ENCODE measurements at regions not wholly inside any gene's neighbourhood (a gene's known extent, or its start where the extent isn't known, plus 50 kb on each side); places are given as distances from the start of the nearest gene placed in this dataset.

- Histone ChIP-seq H3K4me2 (replicated peaks; ENCODE audit: low read depth, low read length, poor library complexity, severe bottlenecking) (peak overlapping the region; percentile 51), H3K79me2 (ENCODE audit: control insufficient read depth, insufficient read depth, low read length) (no peaks in the 10 kb centered on the region), H3K36me3 (replicated peaks in 1 of 2; ENCODE audit: control extremely low read depth in 1 of 2, control insufficient read depth in 1 of 2, extremely low read depth in 1 of 2, insufficient read depth in 2 of 2, low read length in 1 of 2) (no peaks in the 10 kb centered on the region), H3K9me3 (ENCODE audit: control extremely low read depth in 1 of 3, control insufficient read depth in 2 of 3, insufficient read depth in 1 of 3, low read length in 2 of 3) (no peaks in the 10 kb centered on the region), H3K27me3 (replicated peaks in 1 of 4; ENCODE audit: control extremely low read depth in 1 of 4, control insufficient read depth in 3 of 4, insufficient read depth in 4 of 4, low read length in 3 of 4) (no peaks in the 10 kb centered on the region), H3K9ac (ENCODE audit: low read length) (no peak overlapping the region), H4K20me1 (ENCODE audit: control insufficient read depth, insufficient read depth, low read length, poor library complexity, severe bottlenecking) (no peaks in the 10 kb centered on the region), H2AFZ (ENCODE audit: insufficient read depth, low read depth, low read length, poor library complexity, severe bottlenecking) (no peak overlapping the region), H3K4me3 (ENCODE audit: control extremely low read depth in 1 of 5, extremely low read depth in 1 of 5, insufficient read depth in 1 of 5, low read depth in 2 of 5, low read length in 4 of 5) (no peak overlapping the region), H3K27ac (ENCODE audit: low read length in 2 of 2) (no peak overlapping the region), H3K4me1 (ENCODE audit: control insufficient read depth in 2 of 2, insufficient read depth in 2 of 2, low read length in 2 of 2) (peaks cover 25 to 26% of the 10 kb centered on the region in 2 donors)
- TF ChIP-seq EZH2 (IDR thresholded peaks at IDR 0.05; ENCODE audit: borderline replicate concordance, insufficient read depth, low read depth, low read length, poor library complexity, severe bottlenecking), result no peak
- no peak for TF ChIP-seq CTCF (IDR thresholded peaks at IDR 0.05)
- Mint-ChIP-seq H3K4me3 (no peak overlapping the region), H3K4me1 (peaks cover 23% of the 10 kb centered on the region), H3K27me3 (peaks cover 5% of the 10 kb centered on the region), H3K27ac (no peak overlapping the region), H3K9me3 (ENCODE audit: insufficient read depth) (no peaks in the 10 kb centered on the region)
- intact Hi-C loops (cut with micrococcal nuclease), result no loop called here
- CTCF ChIA-PET, result no interaction called here
- ATAC-seq (ENCODE audit: low read depth) (no peak), DNase-seq (no peak)
- POLR2A ChIA-PET, result no interaction called here
- WGBS (ENCODE audit: insufficient coverage), result no CpG with 5 or more reads among the region's 1 CpG
Measured at GRCh38 chr15:38085931-38086568, 151.6 kb downstream of the TMCO5A start.

GRCh38 chr15:38086611-38087010 is 152.2 kb downstream of the TMCO5A start:
- no peaks in the 10 kb centered on the region for H3K9me3 ChIP-seq (ENCODE audit: control extremely low read depth in 1 of 3, control insufficient read depth in 2 of 3, insufficient read depth in 1 of 3, low read length in 2 of 3)
- no peak overlapping the region for H2AFZ ChIP-seq (ENCODE audit: insufficient read depth, low read depth, low read length, poor library complexity, severe bottlenecking)
- Mint-ChIP-seq H3K9me3 (ENCODE audit: insufficient read depth) (no peaks in the 10 kb centered on the region), H3K27ac (no peak overlapping the region), H3K4me1 (peaks cover 23% of the 10 kb centered on the region), H3K27me3 (peaks cover 5% of the 10 kb centered on the region), H3K4me3 (no peak overlapping the region)
- no peak overlapping the region for H3K9ac ChIP-seq (ENCODE audit: low read length)
- H3K36me3 ChIP-seq (replicated peaks in 1 of 2; ENCODE audit: control extremely low read depth in 1 of 2, control insufficient read depth in 1 of 2, extremely low read depth in 1 of 2, insufficient read depth in 2 of 2, low read length in 1 of 2), result no peaks in the 10 kb centered on the region
- ChIA-PET POLR2A (no interaction called here), CTCF (no interaction called here)
- H4K20me1 ChIP-seq (ENCODE audit: control insufficient read depth, insufficient read depth, low read length, poor library complexity, severe bottlenecking), result no peaks in the 10 kb centered on the region
- ATAC-seq (ENCODE audit: low read depth) (no peak), DNase-seq (no peak)
- intact Hi-C loops (cut with micrococcal nuclease), result no loop called here
- no peak overlapping the region for H3K4me2 ChIP-seq (replicated peaks; ENCODE audit: low read depth, low read length, poor library complexity, severe bottlenecking)
- no peaks in the 10 kb centered on the region for H3K79me2 ChIP-seq (ENCODE audit: control insufficient read depth, insufficient read depth, low read length)
- WGBS (ENCODE audit: insufficient coverage), result no CpG with 5 or more reads among the region's 2 CpGs
- no peak overlapping the region for H3K4me3 ChIP-seq (ENCODE audit: control extremely low read depth in 1 of 5, extremely low read depth in 1 of 5, insufficient read depth in 1 of 5, low read depth in 2 of 5, low read length in 4 of 5)
- H3K4me1 ChIP-seq (ENCODE audit: control insufficient read depth in 2 of 2, insufficient read depth in 2 of 2, low read length in 2 of 2), result peaks cover 25 to 26% of the 10 kb centered on the region in 2 donors
- no peaks in the 10 kb centered on the region for H3K27me3 ChIP-seq (replicated peaks in 1 of 4; ENCODE audit: control extremely low read depth in 1 of 4, control insufficient read depth in 3 of 4, insufficient read depth in 4 of 4, low read length in 3 of 4)
- TF ChIP-seq EZH2 (IDR thresholded peaks at IDR 0.05; ENCODE audit: borderline replicate concordance, insufficient read depth, low read depth, low read length, poor library complexity, severe bottlenecking) (no peak), CTCF (IDR thresholded peaks at IDR 0.05) (no peak)
- no peak overlapping the region for H3K27ac ChIP-seq (ENCODE audit: low read length in 2 of 2)
